Liver (tissue), 8 donors: ENCODE measurements at regions not wholly inside any gene's neighbourhood (a gene's known extent, or its start where the extent isn't known, plus 50 kb on each side); places are given as distances from the start of the nearest gene placed in this dataset.

Experiments
- DNase-seq: peaks from one replicate; pipeline ENCODE4 v3.0.0-alpha.2; 2017; ENCODE audit warnings: low spot score
- H3K27ac ChIP-seq, 2 donors: one replicate each; pipeline ENCODE4 v1.7.0; 2013; ENCODE audit warnings: inconsistent platforms in 2 of 2, low read length in 2 of 2, control low read depth in 1 of 2, low read depth in 1 of 2, mild to moderate bottlenecking in 1 of 2
- H3K27me3 ChIP-seq, 4 donors: one replicate each; pipeline versions ENCODE4 v1.6.1 to v1.7.0; 2013; ENCODE audit warnings: low read length in 3 of 4, inconsistent platforms in 1 of 4, mild to moderate bottlenecking in 1 of 4, moderate library complexity in 1 of 4; ENCODE audit not compliant: control insufficient read depth in 4 of 4, insufficient read depth in 4 of 4
- H3K36me3 ChIP-seq, 4 donors: one replicate each; pipeline versions ENCODE4 v1.6.1 to v1.7.0; 2013; ENCODE audit warnings: low read length in 3 of 4, mild to moderate bottlenecking in 3 of 4, low read depth in 1 of 4, moderate library complexity in 1 of 4; ENCODE audit not compliant: control insufficient read depth in 4 of 4, insufficient read depth in 3 of 4
- H3K4me1 ChIP-seq, 4 donors: one replicate each; pipeline versions ENCODE4 v1.6.1 to v1.7.0; 2013; ENCODE audit warnings: low read length in 3 of 4, mild to moderate bottlenecking in 3 of 4, moderate library complexity in 1 of 4; ENCODE audit not compliant: control insufficient read depth in 4 of 4, insufficient read depth in 4 of 4
- H3K4me3 ChIP-seq, 3 donors: one replicate each; pipeline versions ENCODE4 v1.6.1 to v1.7.0; 2013; ENCODE audit warnings: low read length in 3 of 3, control low read depth in 1 of 3, low read depth in 1 of 3, mild to moderate bottlenecking in 1 of 3
- H3K9ac ChIP-seq, 2 donors: one replicate each; pipeline ENCODE4 v1.7.0; 2013; ENCODE audit warnings: low read length in 2 of 2, mild to moderate bottlenecking in 2 of 2, moderate library complexity in 2 of 2, control low read depth in 1 of 2, low read depth in 1 of 2
- H3K9me3 ChIP-seq, 4 donors: one replicate each; pipeline versions ENCODE4 v1.6.1 to v1.7.0; 2013; ENCODE audit warnings: low read length in 3 of 4; ENCODE audit not compliant: control insufficient read depth in 4 of 4
- EGR1 ChIP-seq, 2 donors: IDR thresholded peaks; 2 replicates each; pipeline ENCODE4 v1.6.1; 2016 to 2018; ENCODE audit warnings: antibody characterized with exemption in 2 of 2, low read depth in 2 of 2
- FOXA1 ChIP-seq: IDR thresholded peaks from 2 replicates; pipeline ENCODE4 v1.6.1; 2016; ENCODE audit warnings: antibody characterized with exemption
- FOXA2 ChIP-seq: IDR thresholded peaks from 2 replicates; pipeline ENCODE4 v1.6.1; 2016; ENCODE audit warnings: antibody characterized with exemption
- GABPA ChIP-seq, 2 donors: IDR thresholded peaks in 1 of 2; conservative IDR thresholded peaks in 1 of 2; 2 replicates each; pipeline ENCODE4 v1.6.1; 2016; ENCODE audit warnings: antibody characterized with exemption in 2 of 2, mild to moderate bottlenecking in 1 of 2, moderate library complexity in 1 of 2
- HNF4A ChIP-seq, 2 donors: conservative IDR thresholded peaks; 2 replicates each; pipeline ENCODE4 v1.6.1; 2016; ENCODE audit warnings: antibody characterized with exemption in 2 of 2, mild to moderate bottlenecking in 2 of 2
- HNF4G ChIP-seq: IDR thresholded peaks from 2 replicates; pipeline ENCODE4 v1.6.1; 2016; ENCODE audit warnings: antibody characterized with exemption
- JUND ChIP-seq, 2 donors: IDR thresholded peaks; 2 replicates each; pipeline ENCODE4 v1.6.1; 2016; ENCODE audit warnings: antibody characterized with exemption in 2 of 2
- NR2F2 ChIP-seq: IDR thresholded peaks from 2 replicates; pipeline ENCODE4 v1.6.1; 2016; ENCODE audit warnings: antibody characterized with exemption
- RAD21 ChIP-seq, 2 donors: IDR thresholded peaks; 2 replicates each; pipeline ENCODE4 v1.6.1; 2016; ENCODE audit warnings: antibody characterized with exemption in 2 of 2, mild to moderate bottlenecking in 2 of 2
- RXRA ChIP-seq, 2 donors: IDR thresholded peaks; 2 replicates each; pipeline ENCODE4 v1.6.1; 2017 to 2018; ENCODE audit warnings: antibody characterized with exemption in 2 of 2, mild to moderate bottlenecking in 1 of 2
- SP1 ChIP-seq: IDR thresholded peaks from 2 replicates; pipeline ENCODE4 v1.6.1; 2018; ENCODE audit warnings: antibody characterized with exemption, mild to moderate bottlenecking
- TAF1 ChIP-seq: conservative IDR thresholded peaks from 2 replicates; pipeline ENCODE4 v1.6.1; 2016; ENCODE audit warnings: antibody characterized with exemption, mild to moderate bottlenecking
- YY1 ChIP-seq: IDR thresholded peaks from 2 replicates; pipeline ENCODE4 v1.6.1; 2016; ENCODE audit warnings: antibody characterized with exemption, mild to moderate bottlenecking
- WGBS: extraction: QIAGEN DNeasy Blood & Tissue Kit; methylation state at CpG from one replicate; pipeline ENCODE4 v1.1.7; 2013; 5-methylcytosine and 5-hydroxymethylcytosine counted together
- TF ChIP-seq, protein P1 (sequence below): IDR thresholded peaks from 2 replicates; pipeline ENCODE4 v1.6.1; 2016; ENCODE audit warnings: antibody characterized with exemption
- TF ChIP-seq, protein P2 (sequence below): IDR thresholded peaks from 2 replicates; pipeline ENCODE4 v1.6.1; 2016; ENCODE audit warnings: antibody characterized with exemption
- TF ChIP-seq, protein P3 (sequence below): fragments of 150-350 bp; IDR thresholded peaks from 2 replicates; pipeline ENCODE4 v1.5.1; 2017; ENCODE audit warnings: improper control_type of control experiment, low read depth, low read length; ENCODE audit not compliant: missing input control
- TF ChIP-seq, protein P4 (sequence below): IDR thresholded peaks from 2 replicates; pipeline ENCODE4 v1.6.1; 2016; ENCODE audit warnings: antibody characterized with exemption, mild to moderate bottlenecking
- TF ChIP-seq, protein P5 (sequence below): IDR thresholded peaks from 2 replicates; pipeline ENCODE4 v1.6.1; 2016; ENCODE audit warnings: antibody characterized with exemption
- donor health status: healthy.
- donor health status: healthy.
- donor health status: healthy.
- donor health status: healthy.
- donor health status: healthy.

DNA sequence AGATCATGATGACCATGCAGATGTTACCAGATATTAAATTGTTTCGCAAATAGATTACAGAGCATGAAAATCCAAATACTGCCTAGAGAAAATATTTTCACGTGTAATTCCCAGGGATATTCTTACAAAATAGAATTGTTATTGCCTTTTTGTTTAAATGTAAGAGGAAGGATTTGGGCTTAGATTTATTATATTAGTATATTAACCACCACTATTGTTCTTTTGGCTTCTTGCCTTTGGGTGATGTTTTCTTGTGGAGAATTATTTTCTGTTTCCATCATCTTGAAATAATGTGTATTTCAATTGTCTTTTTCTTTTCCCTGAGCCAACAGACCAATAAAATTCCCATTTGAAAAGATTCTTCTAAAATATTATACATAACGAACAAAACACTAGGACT lies 109.7 kb upstream of the NUDT7 start:
- Histone ChIP-seq H3K27me3 (no peaks in the 10 kb centered on the region), H3K27ac (no peak overlapping the region), H3K36me3 (no peaks in the 10 kb centered on the region), H3K4me1 (no peaks in the 10 kb centered on the region), H3K9ac (no peak overlapping the region), H3K9me3 (no peaks in the 10 kb centered on the region), H3K4me3 (no peak overlapping the region)
- 70% methylated on average over 3 of the region's 3 CpGs for WGBS
- DNase-seq: no peak
- TF ChIP-seq, protein P1, sequence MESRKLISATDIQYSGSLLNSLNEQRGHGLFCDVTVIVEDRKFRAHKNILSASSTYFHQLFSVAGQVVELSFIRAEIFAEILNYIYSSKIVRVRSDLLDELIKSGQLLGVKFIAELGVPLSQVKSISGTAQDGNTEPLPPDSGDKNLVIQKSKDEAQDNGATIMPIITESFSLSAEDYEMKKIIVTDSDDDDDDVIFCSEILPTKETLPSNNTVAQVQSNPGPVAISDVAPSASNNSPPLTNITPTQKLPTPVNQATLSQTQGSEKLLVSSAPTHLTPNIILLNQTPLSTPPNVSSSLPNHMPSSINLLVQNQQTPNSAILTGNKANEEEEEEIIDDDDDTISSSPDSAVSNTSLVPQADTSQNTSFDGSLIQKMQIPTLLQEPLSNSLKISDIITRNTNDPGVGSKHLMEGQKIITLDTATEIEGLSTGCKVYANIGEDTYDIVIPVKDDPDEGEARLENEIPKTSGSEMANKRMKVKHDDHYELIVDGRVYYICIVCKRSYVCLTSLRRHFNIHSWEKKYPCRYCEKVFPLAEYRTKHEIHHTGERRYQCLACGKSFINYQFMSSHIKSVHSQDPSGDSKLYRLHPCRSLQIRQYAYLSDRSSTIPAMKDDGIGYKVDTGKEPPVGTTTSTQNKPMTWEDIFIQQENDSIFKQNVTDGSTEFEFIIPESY: no peak
- TF ChIP-seq SP1 (no peak), NR2F2 (no peak)

DNA sequence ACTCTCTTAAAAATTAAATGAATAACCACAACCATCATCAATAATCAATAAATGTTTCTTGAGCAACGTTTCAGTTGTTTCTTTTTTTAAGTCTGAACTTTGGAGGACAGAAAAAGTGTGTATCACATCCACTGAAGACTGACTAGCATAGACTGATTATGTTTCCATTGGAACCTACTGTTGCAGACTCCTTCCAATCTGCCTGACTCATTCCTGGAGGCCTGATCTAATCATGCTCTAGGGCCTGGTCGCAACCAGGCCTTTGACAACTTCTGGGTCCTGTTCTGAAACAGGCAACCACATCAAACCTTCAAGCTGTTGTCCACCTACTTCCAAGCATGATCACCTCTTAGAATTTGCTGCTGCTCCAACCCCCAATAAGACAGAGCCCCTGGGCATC lies 109.2 kb upstream of the NUDT7 start:
- Histone ChIP-seq H3K4me3 (no peak overlapping the region), H3K9ac (no peak overlapping the region), H3K9me3 (no peaks in the 10 kb centered on the region), H3K36me3 (no peaks in the 10 kb centered on the region), H3K27me3 (no peaks in the 10 kb centered on the region), H3K27ac (no peak overlapping the region), H3K4me1 (no peaks in the 10 kb centered on the region)
- DNase-seq: no peak
- 54% methylated on average over 2 of the region's 2 CpGs for WGBS
- TF ChIP-seq GABPA (IDR thresholded peaks at IDR 0.05 in 1 of 2, conservative IDR thresholded peaks at IDR 0.05 in 1 of 2) (no peak), HNF4A (conservative IDR thresholded peaks at IDR 0.05) (no peak), YY1 (no peak), JUND (IDR thresholded peaks at IDR 0.05) (no peak), SP1 (no peak), HNF4G (no peak), EGR1 (IDR thresholded peaks at IDR 0.05; ENCODE audit: low read depth in 2 of 2) (no peak), TAF1 (no peak), NR2F2 (no peak), RXRA (IDR thresholded peaks at IDR 0.05) (no peak), FOXA1 (no peak), RAD21 (IDR thresholded peaks at IDR 0.05) (no peak), FOXA2 (no peak)
- TF ChIP-seq, protein P2, sequence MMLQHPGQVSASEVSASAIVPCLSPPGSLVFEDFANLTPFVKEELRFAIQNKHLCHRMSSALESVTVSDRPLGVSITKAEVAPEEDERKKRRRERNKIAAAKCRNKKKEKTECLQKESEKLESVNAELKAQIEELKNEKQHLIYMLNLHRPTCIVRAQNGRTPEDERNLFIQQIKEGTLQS: no peak
- TF ChIP-seq, protein P3, sequence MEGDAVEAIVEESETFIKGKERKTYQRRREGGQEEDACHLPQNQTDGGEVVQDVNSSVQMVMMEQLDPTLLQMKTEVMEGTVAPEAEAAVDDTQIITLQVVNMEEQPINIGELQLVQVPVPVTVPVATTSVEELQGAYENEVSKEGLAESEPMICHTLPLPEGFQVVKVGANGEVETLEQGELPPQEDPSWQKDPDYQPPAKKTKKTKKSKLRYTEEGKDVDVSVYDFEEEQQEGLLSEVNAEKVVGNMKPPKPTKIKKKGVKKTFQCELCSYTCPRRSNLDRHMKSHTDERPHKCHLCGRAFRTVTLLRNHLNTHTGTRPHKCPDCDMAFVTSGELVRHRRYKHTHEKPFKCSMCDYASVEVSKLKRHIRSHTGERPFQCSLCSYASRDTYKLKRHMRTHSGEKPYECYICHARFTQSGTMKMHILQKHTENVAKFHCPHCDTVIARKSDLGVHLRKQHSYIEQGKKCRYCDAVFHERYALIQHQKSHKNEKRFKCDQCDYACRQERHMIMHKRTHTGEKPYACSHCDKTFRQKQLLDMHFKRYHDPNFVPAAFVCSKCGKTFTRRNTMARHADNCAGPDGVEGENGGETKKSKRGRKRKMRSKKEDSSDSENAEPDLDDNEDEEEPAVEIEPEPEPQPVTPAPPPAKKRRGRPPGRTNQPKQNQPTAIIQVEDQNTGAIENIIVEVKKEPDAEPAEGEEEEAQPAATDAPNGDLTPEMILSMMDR: no peak
- TF ChIP-seq, protein P1: no peak
- TF ChIP-seq, protein P4, sequence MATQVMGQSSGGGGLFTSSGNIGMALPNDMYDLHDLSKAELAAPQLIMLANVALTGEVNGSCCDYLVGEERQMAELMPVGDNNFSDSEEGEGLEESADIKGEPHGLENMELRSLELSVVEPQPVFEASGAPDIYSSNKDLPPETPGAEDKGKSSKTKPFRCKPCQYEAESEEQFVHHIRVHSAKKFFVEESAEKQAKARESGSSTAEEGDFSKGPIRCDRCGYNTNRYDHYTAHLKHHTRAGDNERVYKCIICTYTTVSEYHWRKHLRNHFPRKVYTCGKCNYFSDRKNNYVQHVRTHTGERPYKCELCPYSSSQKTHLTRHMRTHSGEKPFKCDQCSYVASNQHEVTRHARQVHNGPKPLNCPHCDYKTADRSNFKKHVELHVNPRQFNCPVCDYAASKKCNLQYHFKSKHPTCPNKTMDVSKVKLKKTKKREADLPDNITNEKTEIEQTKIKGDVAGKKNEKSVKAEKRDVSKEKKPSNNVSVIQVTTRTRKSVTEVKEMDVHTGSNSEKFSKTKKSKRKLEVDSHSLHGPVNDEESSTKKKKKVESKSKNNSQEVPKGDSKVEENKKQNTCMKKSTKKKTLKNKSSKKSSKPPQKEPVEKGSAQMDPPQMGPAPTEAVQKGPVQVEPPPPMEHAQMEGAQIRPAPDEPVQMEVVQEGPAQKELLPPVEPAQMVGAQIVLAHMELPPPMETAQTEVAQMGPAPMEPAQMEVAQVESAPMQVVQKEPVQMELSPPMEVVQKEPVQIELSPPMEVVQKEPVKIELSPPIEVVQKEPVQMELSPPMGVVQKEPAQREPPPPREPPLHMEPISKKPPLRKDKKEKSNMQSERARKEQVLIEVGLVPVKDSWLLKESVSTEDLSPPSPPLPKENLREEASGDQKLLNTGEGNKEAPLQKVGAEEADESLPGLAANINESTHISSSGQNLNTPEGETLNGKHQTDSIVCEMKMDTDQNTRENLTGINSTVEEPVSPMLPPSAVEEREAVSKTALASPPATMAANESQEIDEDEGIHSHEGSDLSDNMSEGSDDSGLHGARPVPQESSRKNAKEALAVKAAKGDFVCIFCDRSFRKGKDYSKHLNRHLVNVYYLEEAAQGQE: no peak
- TF ChIP-seq, protein P5, sequence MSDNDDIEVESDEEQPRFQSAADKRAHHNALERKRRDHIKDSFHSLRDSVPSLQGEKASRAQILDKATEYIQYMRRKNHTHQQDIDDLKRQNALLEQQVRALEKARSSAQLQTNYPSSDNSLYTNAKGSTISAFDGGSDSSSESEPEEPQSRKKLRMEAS: no peak
